Astrocyte (in vitro differentiated cells and primary cell): ENCODE measurements at regions not wholly inside any gene's neighbourhood (a gene's known extent, or its start where the extent isn't known, plus 50 kb on each side); places are given as distances from the start of the nearest gene placed in this dataset.

Experiments used
- DNase-seq: peaks from one replicate; pipeline ENCODE4 v3.0.0-alpha.2; 2010; ENCODE audit warnings: low read depth
- FAIRE-seq: peaks from 2 replicates; lab custom pipeline; 2011; peaks lifted over from hg19 to GRCh38; lab: Jason Lieb, UNC
- H2AFZ ChIP-seq: 2 replicates; pipeline ENCODE4 v1.6.0; 2012; ENCODE audit warnings: low read depth, low read length, inconsistent platforms
- H3K27ac ChIP-seq: 2 replicates; pipeline ENCODE4 v1.5.1; 2011; ENCODE audit warnings: low read depth, low read length, inconsistent platforms
- H3K27me3 ChIP-seq: 2 replicates; pipeline ENCODE4 v1.6.0; 2011; ENCODE audit warnings: low read length, inconsistent platforms; ENCODE audit not compliant: insufficient read depth
- H3K36me3 ChIP-seq: 2 replicates; pipeline ENCODE4 v1.5.1; 2011; ENCODE audit warnings: low read length, inconsistent platforms; ENCODE audit not compliant: insufficient read depth
- H3K4me1 ChIP-seq: 2 replicates; pipeline ENCODE4 v1.5.1; 2011; ENCODE audit warnings: low read length, inconsistent platforms; ENCODE audit not compliant: insufficient read depth
- H3K4me2 ChIP-seq: 2 replicates; pipeline ENCODE4 v1.6.0; 2012; ENCODE audit warnings: low read length, inconsistent platforms
- H3K4me3 ChIP-seq: 2 replicates; pipeline ENCODE4 v1.5.1; 2011; ENCODE audit warnings: low read depth, mild to moderate bottlenecking, low read length, inconsistent platforms; ENCODE audit not compliant: insufficient read depth
- H3K79me2 ChIP-seq: 2 replicates; pipeline ENCODE4 v1.6.0; 2012; ENCODE audit warnings: mild to moderate bottlenecking, low read length, inconsistent platforms; ENCODE audit not compliant: insufficient read depth
- H3K9ac ChIP-seq: 2 replicates; pipeline ENCODE4 v1.6.0; 2012; ENCODE audit warnings: mild to moderate bottlenecking, low read length, inconsistent platforms
- H3K9me3 ChIP-seq: 2 replicates; pipeline ENCODE4 v1.5.1; 2012; ENCODE audit warnings: low read depth, mild to moderate bottlenecking, low read length, inconsistent platforms; ENCODE audit not compliant: insufficient read depth
- H4K20me1 ChIP-seq: 2 replicates; pipeline ENCODE4 v1.6.0; 2012; ENCODE audit warnings: low read length, inconsistent platforms; ENCODE audit not compliant: insufficient read depth
- H3K27ac Mint-ChIP-seq: one replicate; pipeline ENCODE4 v1.8.0; 2021; ENCODE audit warnings: mild to moderate bottlenecking, mixed read lengths; ENCODE audit not compliant: unreplicated experiment
- H3K27me3 Mint-ChIP-seq: one replicate; pipeline ENCODE4 v1.8.0; 2021; ENCODE audit warnings: low read depth, mixed read lengths; ENCODE audit not compliant: unreplicated experiment
- H3K36me3 Mint-ChIP-seq: one replicate; pipeline ENCODE4 v1.8.0; 2021; ENCODE audit warnings: low read depth, mixed read lengths; ENCODE audit not compliant: unreplicated experiment
- H3K4me1 Mint-ChIP-seq: one replicate; pipeline ENCODE4 v1.8.0; 2021; ENCODE audit warnings: low read depth, mixed read lengths; ENCODE audit not compliant: unreplicated experiment
- H3K4me3 Mint-ChIP-seq: one replicate; pipeline ENCODE4 v1.8.0; 2021; ENCODE audit warnings: mild to moderate bottlenecking, moderate library complexity, mixed read lengths; ENCODE audit not compliant: unreplicated experiment
- H3K9me3 Mint-ChIP-seq: one replicate; pipeline ENCODE4 v1.8.0; 2021; ENCODE audit warnings: mild to moderate bottlenecking, mixed read lengths; ENCODE audit not compliant: unreplicated experiment
- EZH2 ChIP-seq: IDR thresholded peaks from 2 replicates; pipeline ENCODE4 v1.6.1; 2012; ENCODE audit warnings: mild to moderate bottlenecking, low read length, inconsistent platforms; ENCODE audit not compliant: insufficient read depth
- TF ChIP-seq, protein P1 (sequence below): IDR thresholded peaks from 2 replicates; pipeline ENCODE4 v1.5.1; 2011; ENCODE audit warnings: low read depth, mild to moderate bottlenecking, inconsistent platforms, low read length, moderate library complexity; ENCODE audit not compliant: insufficient read depth

- H3K4me1 Mint-ChIP-seq: peaks cover 3% of the 10 kb centered on the region
- no peak overlapping the region for H3K4me3 ChIP-seq
- H3K4me2 ChIP-seq: no peak overlapping the region
- TF ChIP-seq, protein P1, sequence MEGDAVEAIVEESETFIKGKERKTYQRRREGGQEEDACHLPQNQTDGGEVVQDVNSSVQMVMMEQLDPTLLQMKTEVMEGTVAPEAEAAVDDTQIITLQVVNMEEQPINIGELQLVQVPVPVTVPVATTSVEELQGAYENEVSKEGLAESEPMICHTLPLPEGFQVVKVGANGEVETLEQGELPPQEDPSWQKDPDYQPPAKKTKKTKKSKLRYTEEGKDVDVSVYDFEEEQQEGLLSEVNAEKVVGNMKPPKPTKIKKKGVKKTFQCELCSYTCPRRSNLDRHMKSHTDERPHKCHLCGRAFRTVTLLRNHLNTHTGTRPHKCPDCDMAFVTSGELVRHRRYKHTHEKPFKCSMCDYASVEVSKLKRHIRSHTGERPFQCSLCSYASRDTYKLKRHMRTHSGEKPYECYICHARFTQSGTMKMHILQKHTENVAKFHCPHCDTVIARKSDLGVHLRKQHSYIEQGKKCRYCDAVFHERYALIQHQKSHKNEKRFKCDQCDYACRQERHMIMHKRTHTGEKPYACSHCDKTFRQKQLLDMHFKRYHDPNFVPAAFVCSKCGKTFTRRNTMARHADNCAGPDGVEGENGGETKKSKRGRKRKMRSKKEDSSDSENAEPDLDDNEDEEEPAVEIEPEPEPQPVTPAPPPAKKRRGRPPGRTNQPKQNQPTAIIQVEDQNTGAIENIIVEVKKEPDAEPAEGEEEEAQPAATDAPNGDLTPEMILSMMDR: no peak
- no peak for TF ChIP-seq EZH2
- no peak for DNase-seq
- no peaks in the 10 kb centered on the region for H3K36me3 Mint-ChIP-seq
- H3K79me2 ChIP-seq: no peaks in the 10 kb centered on the region
- H3K4me1 ChIP-seq: no peaks in the 10 kb centered on the region
- H3K4me3 Mint-ChIP-seq: no peak overlapping the region
- peaks cover 8% of the 10 kb centered on the region for H3K9me3 Mint-ChIP-seq
- H3K27me3 ChIP-seq: no peaks in the 10 kb centered on the region
- no peak overlapping the region for H3K27ac Mint-ChIP-seq
- H3K9me3 ChIP-seq: no peaks in the 10 kb centered on the region
- H4K20me1 ChIP-seq: no peaks in the 10 kb centered on the region
- H3K27me3 Mint-ChIP-seq: no peaks in the 10 kb centered on the region
- no peak overlapping the region for H3K27ac ChIP-seq
- H3K9ac ChIP-seq: no peak overlapping the region
- H3K36me3 ChIP-seq: no peaks in the 10 kb centered on the region
- no peak overlapping the region for H2AFZ ChIP-seq
- FAIRE-seq: no peak
Observed at GRCh38 chr7:131261476-131261994, 66.1 kb upstream of the MKLN1 start.

GRCh38 chr7:131265227-131265626 lies 62.4 kb upstream of the MKLN1 start:
- no peaks in the 10 kb centered on the region for H3K79me2 ChIP-seq
- no peak overlapping the region for H3K4me3 Mint-ChIP-seq
- H3K27me3 Mint-ChIP-seq: no peaks in the 10 kb centered on the region
- H2AFZ ChIP-seq: no peak overlapping the region
- H3K9me3 ChIP-seq: no peaks in the 10 kb centered on the region
- H3K4me2 ChIP-seq: no peak overlapping the region
- peaks cover 3% of the 10 kb centered on the region for H3K4me1 Mint-ChIP-seq
- H3K9me3 Mint-ChIP-seq: peaks cover 8% of the 10 kb centered on the region
- DNase-seq (no peak), FAIRE-seq (no peak)
- no peak overlapping the region for H3K27ac ChIP-seq
- no peaks in the 10 kb centered on the region for H3K36me3 Mint-ChIP-seq
- no peaks in the 10 kb centered on the region for H3K4me1 ChIP-seq
- no peak overlapping the region for H3K9ac ChIP-seq
- no peak overlapping the region for H3K27ac Mint-ChIP-seq
- H3K27me3 ChIP-seq: no peaks in the 10 kb centered on the region
- no peak overlapping the region for H3K4me3 ChIP-seq
- no peaks in the 10 kb centered on the region for H4K20me1 ChIP-seq
- TF ChIP-seq EZH2: no peak
- TF ChIP-seq, protein P1: no peak
- no peaks in the 10 kb centered on the region for H3K36me3 ChIP-seq

- Histone ChIP-seq H3K36me3 (no peaks in the 10 kb centered on the region), H3K9ac (no peak overlapping the region), H4K20me1 (no peaks in the 10 kb centered on the region), H3K27me3 (no peaks in the 10 kb centered on the region), H3K9me3 (no peaks in the 10 kb centered on the region), H2AFZ (no peak overlapping the region), H3K27ac (no peak overlapping the region), H3K4me1 (no peaks in the 10 kb centered on the region), H3K79me2 (no peaks in the 10 kb centered on the region), H3K4me3 (no peak overlapping the region), H3K4me2 (no peak overlapping the region)
- no peak overlapping the region for H3K4me3 Mint-ChIP-seq
- H3K36me3 Mint-ChIP-seq: no peaks in the 10 kb centered on the region
- peaks cover 3% of the 10 kb centered on the region for H3K4me1 Mint-ChIP-seq
- no peak overlapping the region for H3K27ac Mint-ChIP-seq
- TF ChIP-seq EZH2: no peak
- TF ChIP-seq, protein P1: no peak
- FAIRE-seq (no peak), DNase-seq (no peak)
- peaks cover 3% of the 10 kb centered on the region for H3K27me3 Mint-ChIP-seq
- H3K9me3 Mint-ChIP-seq: peaks cover 7% of the 10 kb centered on the region
Observed at GRCh38 chr7:131267631-131268030, 60.0 kb upstream of the MKLN1 start.
